IPS-18c (cell line): ENCODE measurements at regions not wholly inside any gene's neighbourhood (a gene's known extent, or its start where the extent isn't known, plus 50 kb on each side); places are given as distances from the start of the nearest gene placed in this dataset.

Experiments used
- H3K4me3 ChIP-seq: 2 replicates; pipeline ENCODE4 v1.7.0; 2013; ENCODE audit warnings: low read depth, mild to moderate bottlenecking, low read length, moderate library complexity; ENCODE audit not compliant: insufficient read depth
- H3K9me3 ChIP-seq: one replicate; pipeline ENCODE4 v1.6.1; 2013; ENCODE audit warnings: mild to moderate bottlenecking, low read length, moderate library complexity; ENCODE audit not compliant: control insufficient read depth, insufficient read depth

GRCh38 chr1:217921126-217921904 lies 290.2 kb downstream of the SPATA17 start:
- H3K4me3 ChIP-seq, result no peak overlapping the region
- H3K9me3 ChIP-seq, result no peaks in the 10 kb centered on the region

- H3K9me3 ChIP-seq, result no peaks in the 10 kb centered on the region
- H3K4me3 ChIP-seq, result no peak overlapping the region
These were observed 293.8 kb downstream of the SPATA17 start for GRCh38 chr1:217924924-217925323.

GRCh38 chr1:217929213-217929885 lies 298.2 kb downstream of the SPATA17 start:
- no peaks in the 10 kb centered on the region for H3K9me3 ChIP-seq

GRCh38 chr1:217943361-217943760 lies 312.2 kb downstream of the SPATA17 start:
- no peaks in the 10 kb centered on the region for H3K9me3 ChIP-seq
- no peak overlapping the region for H3K4me3 ChIP-seq

More at GRCh38 chr1:217929213-217929885, 298.2 kb downstream of the SPATA17 start:
- no peak overlapping the region for H3K4me3 ChIP-seq

GRCh38 chr1:217944550-217944949 lies 313.4 kb downstream of the SPATA17 start:
- no peaks in the 10 kb centered on the region for H3K9me3 ChIP-seq
- no peak overlapping the region for H3K4me3 ChIP-seq

GRCh38 chr1:217946511-217946910 lies 315.4 kb downstream of the SPATA17 start:
- H3K9me3 ChIP-seq, result no peaks in the 10 kb centered on the region
- H3K4me3 ChIP-seq, result no peak overlapping the region

- Histone ChIP-seq H3K4me3 (no peak overlapping the region), H3K9me3 (no peaks in the 10 kb centered on the region)
These were observed 317.6 kb downstream of the SPATA17 start for GRCh38 chr1:217948741-217949140.

- no peak overlapping the region for H3K4me3 ChIP-seq
- H3K9me3 ChIP-seq, result no peaks in the 10 kb centered on the region
These were observed 322.2 kb downstream of the SPATA17 start for GRCh38 chr1:217953330-217953729.

- Histone ChIP-seq H3K4me3 (no peak overlapping the region), H3K9me3 (no peaks in the 10 kb centered on the region)
These were observed 322.8 kb downstream of the SPATA17 start for GRCh38 chr1:217953922-217954321.

GRCh38 chr1:217955723-217956122 lies 324.6 kb downstream of the SPATA17 start:
- Histone ChIP-seq H3K4me3 (no peak overlapping the region), H3K9me3 (no peaks in the 10 kb centered on the region)

- H3K9me3 ChIP-seq, result no peaks in the 10 kb centered on the region
- H3K4me3 ChIP-seq, result no peak overlapping the region
These were observed 319.8 kb upstream of the RRP15 start for GRCh38 chr1:217965156-217965786.

- no peak overlapping the region for H3K4me3 ChIP-seq
- no peaks in the 10 kb centered on the region for H3K9me3 ChIP-seq
These were observed 317.0 kb upstream of the RRP15 start for GRCh38 chr1:217968085-217968484.

GRCh38 chr1:217969428-217969827 lies 315.7 kb upstream of the RRP15 start:
- H3K4me3 ChIP-seq, result no peak overlapping the region
- H3K9me3 ChIP-seq, result no peaks in the 10 kb centered on the region

- no peaks in the 10 kb centered on the region for H3K9me3 ChIP-seq
- no peak overlapping the region for H3K4me3 ChIP-seq
These were observed 307.1 kb upstream of the RRP15 start for GRCh38 chr1:217977943-217978342.

- Histone ChIP-seq H3K4me3 (no peak overlapping the region), H3K9me3 (no peaks in the 10 kb centered on the region)
These were observed 303.7 kb upstream of the RRP15 start for GRCh38 chr1:217981430-217981829.

- no peaks in the 10 kb centered on the region for H3K9me3 ChIP-seq
- no peak overlapping the region for H3K4me3 ChIP-seq
These were observed 302.6 kb upstream of the RRP15 start for GRCh38 chr1:217982331-217983050.

GRCh38 chr1:217983051-217983375 lies 302.1 kb upstream of the RRP15 start:
- no peak overlapping the region for H3K4me3 ChIP-seq
- H3K9me3 ChIP-seq, result no peaks in the 10 kb centered on the region

- no peaks in the 10 kb centered on the region for H3K9me3 ChIP-seq
- no peak overlapping the region for H3K4me3 ChIP-seq
These were observed 299.5 kb upstream of the RRP15 start for GRCh38 chr1:217985641-217986040.
